IPS-18c (cell line): ENCODE measurements at regions not wholly inside any gene's neighbourhood (a gene's known extent, or its start where the extent isn't known, plus 50 kb on each side); places are given as distances from the start of the nearest gene placed in this dataset.

Experiments used
- H3K4me3 ChIP-seq: 2 replicates; pipeline ENCODE4 v1.7.0; 2013; ENCODE audit warnings: low read depth, mild to moderate bottlenecking, low read length, moderate library complexity; ENCODE audit not compliant: insufficient read depth
- H3K9me3 ChIP-seq: one replicate; pipeline ENCODE4 v1.6.1; 2013; ENCODE audit warnings: mild to moderate bottlenecking, low read length, moderate library complexity; ENCODE audit not compliant: control insufficient read depth, insufficient read depth

DNA sequence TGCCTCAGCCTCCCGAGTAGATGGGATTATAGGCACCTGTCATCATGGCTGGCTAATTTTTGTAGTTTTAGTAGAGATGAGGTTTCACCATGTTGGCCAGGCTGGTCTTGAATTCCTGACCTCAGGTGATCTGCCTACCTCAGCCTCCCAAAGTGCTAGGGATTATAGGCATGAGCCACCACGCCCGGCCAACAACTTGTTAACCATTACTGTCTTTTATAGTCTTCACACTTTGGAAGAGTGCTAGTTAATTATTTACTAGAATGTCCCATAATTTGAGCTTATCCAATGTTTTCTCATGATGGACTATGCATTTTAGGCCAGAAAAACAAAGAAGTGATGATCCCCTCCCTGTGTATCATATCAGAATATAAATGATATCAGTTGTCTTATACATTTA, 288.6 kb upstream of the CBLB start:
- no peaks in the 10 kb centered on the region for H3K9me3 ChIP-seq
- H3K4me3 ChIP-seq: no peak overlapping the region

- H3K4me3 ChIP-seq: no peak overlapping the region
- H3K9me3 ChIP-seq: no peaks in the 10 kb centered on the region
Measured at GRCh38 chr3:106160396-106160795, 291.6 kb upstream of the CBLB start.

DNA sequence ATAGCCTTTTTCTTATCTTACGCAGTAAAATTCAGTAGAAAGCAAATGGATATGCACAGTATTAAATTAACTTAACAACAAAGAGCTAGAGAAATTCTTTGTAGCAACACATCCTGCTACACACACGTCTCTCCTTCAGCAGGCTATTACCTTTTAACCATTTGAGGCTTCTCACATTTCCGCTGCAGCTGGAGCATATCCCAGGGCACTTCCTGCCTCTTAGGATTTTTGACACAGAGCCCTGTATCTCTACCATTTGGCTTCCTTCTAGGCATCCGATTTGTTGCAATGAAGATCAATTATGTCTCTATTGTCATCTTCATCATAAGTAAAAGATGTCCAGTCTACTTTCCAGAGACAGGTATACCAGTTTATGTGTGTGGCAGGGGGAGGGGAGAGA, 292.4 kb upstream of the CBLB start:
- H3K9me3 ChIP-seq: no peaks in the 10 kb centered on the region

GRCh38 chr3:106167728-106168127, 298.9 kb upstream of the CBLB start:
- no peaks in the 10 kb centered on the region for H3K9me3 ChIP-seq
- H3K4me3 ChIP-seq: no peak overlapping the region

More for the DNA sequence above, 292.4 kb upstream of the CBLB start:
- no peak overlapping the region for H3K4me3 ChIP-seq

DNA sequence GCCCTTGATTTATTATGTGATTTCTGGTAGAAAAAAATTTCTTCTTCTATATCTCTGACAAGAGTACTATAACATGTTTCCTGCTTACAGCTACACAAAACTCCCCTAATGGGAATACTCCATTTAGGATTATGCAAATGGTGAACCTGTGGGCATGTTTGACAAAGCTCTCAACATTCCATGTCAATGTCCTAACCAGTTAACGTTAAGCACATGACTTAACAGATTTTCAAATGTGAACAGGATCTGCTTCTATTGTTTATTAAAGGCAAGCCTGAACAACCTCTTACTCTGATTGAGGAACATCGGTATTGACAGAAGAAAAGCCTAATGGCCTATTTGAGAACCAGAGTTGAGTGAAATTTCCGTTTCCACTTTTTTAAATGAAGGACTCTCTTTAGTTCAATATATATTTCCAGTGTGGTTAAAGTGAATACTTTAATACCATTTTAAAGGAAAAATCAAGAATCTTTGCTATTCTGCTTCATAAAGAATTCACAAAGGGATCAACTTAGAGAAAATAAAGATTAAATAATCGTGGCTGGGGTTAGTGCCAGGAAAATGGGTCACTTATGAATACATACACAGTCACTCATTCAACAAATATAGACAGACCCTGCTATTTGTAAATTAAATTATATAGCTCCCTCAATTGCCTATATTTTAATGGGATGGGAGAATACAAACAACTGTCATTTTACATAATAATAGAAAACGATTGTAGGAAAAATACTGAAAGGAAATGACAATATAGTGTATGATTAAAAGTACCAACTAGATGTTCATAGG, 300.3 kb upstream of the CBLB start:
- Histone ChIP-seq H3K4me3 (no peak overlapping the region), H3K9me3 (no peaks in the 10 kb centered on the region)

DNA sequence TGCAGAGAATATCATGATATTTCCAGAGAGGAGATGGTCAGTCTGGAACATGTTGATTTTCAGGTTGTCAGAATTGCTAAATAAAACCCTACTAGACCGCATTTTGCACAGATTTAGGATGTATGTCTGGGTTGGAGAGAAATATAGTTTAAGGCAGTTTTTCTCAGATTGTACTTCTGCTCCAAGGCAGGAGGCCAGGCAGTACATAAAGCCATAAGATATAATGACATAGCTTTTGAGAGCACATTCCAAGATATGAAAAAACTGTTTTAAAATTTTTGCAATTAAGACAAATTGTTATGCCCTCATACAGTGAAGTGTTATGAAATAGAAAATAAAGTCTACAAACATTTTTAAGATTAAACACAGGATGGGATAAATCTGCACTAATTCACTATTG, 301.8 kb upstream of the CBLB start:
- no peak overlapping the region for H3K4me3 ChIP-seq
- peaks cover 2% of the 10 kb centered on the region for H3K9me3 ChIP-seq

DNA sequence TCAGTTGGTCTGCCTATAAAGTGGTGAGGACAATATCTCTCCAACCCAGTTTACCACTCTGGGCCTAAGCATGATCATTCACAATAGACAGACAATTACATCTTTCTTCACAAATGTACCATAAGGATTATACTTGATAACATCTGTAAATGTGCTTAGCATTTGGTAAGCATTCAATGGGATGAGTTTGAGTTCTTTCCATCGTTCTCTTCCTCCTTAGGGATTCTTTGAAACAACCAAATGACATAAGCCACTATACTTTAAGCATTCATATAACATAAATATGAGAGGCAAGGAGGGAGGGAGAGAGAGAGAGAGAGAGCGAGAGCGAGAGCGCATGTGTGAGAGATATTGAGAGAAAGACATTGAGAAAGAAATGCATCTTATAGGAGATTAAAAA, 303.3 kb upstream of the CBLB start:
- no peak overlapping the region for H3K4me3 ChIP-seq
- H3K9me3 ChIP-seq: peaks cover 2% of the 10 kb centered on the region

DNA sequence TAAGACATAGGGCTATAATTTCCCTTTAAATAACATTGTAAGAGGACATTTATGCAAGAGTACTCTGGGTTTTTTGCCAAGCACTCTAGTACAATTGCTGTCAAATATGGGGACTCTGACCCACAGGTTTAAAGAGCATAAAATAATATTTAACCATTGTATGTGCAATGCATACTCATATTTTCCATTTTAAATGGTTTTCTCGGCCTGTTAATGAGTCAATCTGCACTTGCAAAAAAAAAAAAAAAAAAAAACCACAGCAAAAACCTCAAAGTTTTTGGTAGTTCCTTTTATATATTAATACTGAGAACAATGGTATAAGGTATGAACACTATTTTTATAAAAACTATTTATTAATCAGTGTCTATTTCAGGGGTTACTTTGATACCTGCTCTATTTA, 304.0 kb upstream of the CBLB start:
- Histone ChIP-seq H3K9me3 (peaks cover 2% of the 10 kb centered on the region), H3K4me3 (no peak overlapping the region)

DNA sequence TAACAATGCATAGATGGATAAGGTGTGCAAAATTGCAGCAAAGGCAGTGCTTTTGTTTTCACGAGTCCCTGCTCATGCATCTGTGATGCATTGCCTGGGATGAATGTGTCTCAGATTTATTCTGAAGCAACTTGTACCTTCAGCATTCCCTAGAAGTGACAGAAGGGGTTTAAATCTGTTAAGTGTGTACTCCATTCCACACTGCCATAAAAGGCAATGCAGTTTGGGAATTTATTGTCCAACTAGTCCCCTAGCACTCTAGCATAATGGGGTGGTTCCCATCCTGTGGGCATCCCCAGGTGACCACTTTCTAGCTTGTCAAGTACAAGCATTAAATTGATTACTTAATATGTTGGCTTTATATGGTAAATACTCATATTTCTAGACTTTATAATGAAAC, 306.5 kb upstream of the CBLB start:
- Histone ChIP-seq H3K4me3 (no peak overlapping the region), H3K9me3 (peaks cover 2% of the 10 kb centered on the region)

- Histone ChIP-seq H3K9me3 (peaks cover 2% of the 10 kb centered on the region), H3K4me3 (no peak overlapping the region)
Measured at GRCh38 chr3:106176734-106177133, 307.9 kb upstream of the CBLB start.

GRCh38 chr3:106182950-106183511, 314.2 kb upstream of the CBLB start:
- Histone ChIP-seq H3K9me3 (no peaks in the 10 kb centered on the region), H3K4me3 (no peak overlapping the region)

GRCh38 chr3:106183762-106184391, 315.1 kb upstream of the CBLB start:
- Histone ChIP-seq H3K9me3 (no peaks in the 10 kb centered on the region), H3K4me3 (no peak overlapping the region)

DNA sequence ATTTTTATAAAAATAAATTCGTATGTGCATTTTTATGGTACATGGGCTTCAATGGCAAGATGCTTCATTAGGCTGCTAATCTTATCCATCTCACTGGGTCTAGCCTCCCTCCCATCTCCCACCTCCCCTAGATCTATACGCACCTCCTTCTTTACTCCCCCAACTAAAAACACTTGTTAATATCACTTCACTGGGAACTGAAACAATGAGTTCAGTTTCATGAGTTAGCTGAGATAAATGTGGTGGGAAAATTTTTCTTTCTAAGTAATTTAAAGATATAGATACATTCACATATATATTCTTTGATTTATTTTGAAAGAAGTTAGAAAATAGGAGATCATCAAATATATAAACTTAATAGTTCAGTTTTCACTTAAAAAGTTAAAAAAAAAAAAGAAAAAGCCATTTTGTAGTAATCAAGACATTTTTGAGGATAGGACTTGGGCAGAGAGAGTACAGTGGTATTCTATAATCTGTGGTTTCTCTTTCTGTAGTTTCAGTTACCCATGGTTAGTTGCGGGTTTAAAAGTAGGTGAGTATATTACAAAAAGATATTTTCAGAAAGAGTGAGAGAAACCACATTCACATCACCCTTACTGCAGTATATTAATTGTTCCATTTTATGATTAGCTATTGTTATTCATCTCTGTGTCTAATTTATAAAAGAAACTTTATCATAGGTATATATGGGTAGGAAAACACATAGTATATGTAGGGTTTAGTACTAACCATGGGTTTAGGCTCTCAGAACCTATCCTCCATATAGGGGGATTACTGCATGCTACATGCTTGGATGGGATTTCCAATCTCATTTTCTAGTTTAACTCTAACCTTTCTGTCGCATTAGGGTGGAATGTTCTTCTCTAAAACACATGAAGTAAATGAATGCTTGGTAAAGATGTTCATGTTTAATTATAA, 316.0 kb upstream of the CBLB start:
- no peak overlapping the region for H3K4me3 ChIP-seq
- no peaks in the 10 kb centered on the region for H3K9me3 ChIP-seq

DNA sequence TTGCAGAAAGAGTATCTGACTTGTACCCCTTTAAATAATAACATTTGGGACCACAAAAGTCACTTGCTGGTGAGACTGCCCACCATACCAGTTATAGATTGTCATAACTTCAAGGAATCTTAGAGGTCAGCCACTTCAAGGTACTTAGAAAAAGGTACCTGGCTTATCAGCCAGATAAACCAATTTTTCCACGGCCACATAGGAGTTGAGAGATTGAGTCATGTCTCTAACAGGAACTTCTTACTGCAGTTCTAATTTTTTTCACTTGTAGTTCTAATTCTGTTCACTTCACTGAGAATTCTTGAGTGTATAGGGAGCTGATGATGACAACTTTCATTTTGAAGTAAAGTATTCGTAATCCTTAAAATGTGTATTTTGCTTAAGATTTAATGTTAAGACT, 317.1 kb upstream of the CBLB start:
- Histone ChIP-seq H3K9me3 (no peaks in the 10 kb centered on the region), H3K4me3 (no peak overlapping the region)

DNA sequence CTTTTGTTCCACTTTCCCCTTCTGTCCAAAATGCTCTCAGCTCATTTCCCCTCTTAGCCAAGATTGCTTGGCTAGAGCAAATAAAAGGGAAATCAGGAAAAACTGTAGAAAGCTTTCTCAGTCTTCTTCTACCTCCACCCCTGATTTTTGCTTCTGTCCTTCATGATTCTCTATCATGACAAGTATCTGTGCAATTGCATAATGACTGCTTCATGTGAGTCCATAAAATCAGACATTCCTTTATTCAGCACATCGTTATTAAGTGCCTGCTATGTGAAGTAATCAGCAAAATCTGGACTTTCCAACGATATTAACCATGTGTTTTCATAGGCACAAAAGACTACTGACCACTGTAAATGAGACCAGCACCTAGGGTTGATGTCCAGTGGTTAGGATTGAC, 321.5 kb upstream of the CBLB start:
- Histone ChIP-seq H3K4me3 (no peak overlapping the region), H3K9me3 (no peaks in the 10 kb centered on the region)

GRCh38 chr3:106191211-106191610, 322.4 kb upstream of the CBLB start:
- Histone ChIP-seq H3K4me3 (no peak overlapping the region), H3K9me3 (no peaks in the 10 kb centered on the region)

- Histone ChIP-seq H3K4me3 (no peak overlapping the region), H3K9me3 (no peaks in the 10 kb centered on the region)
Measured at GRCh38 chr3:106191913-106192312, 323.1 kb upstream of the CBLB start.
